Testis (tissue), 2 donors: ENCODE measurements at regions not wholly inside any gene's neighbourhood (a gene's known extent, or its start where the extent isn't known, plus 50 kb on each side); places are given as distances from the start of the nearest gene placed in this dataset.

Experiments
- POLR2A ChIP-seq: fragments of 450-650 bp; IDR thresholded peaks from one replicate; pipeline ENCODE4 v1.6.1; 2017; ENCODE audit warnings: antibody characterized with exemption, mild to moderate bottlenecking, moderate library complexity
- TF ChIP-seq, protein P1 (sequence below), 3 experiments: fragments of 450-650 bp in 2 of 3; fragments of 200-600 bp in 1 of 3; sonication (generic) in 1 of 3; IDR thresholded peaks; one replicate each; pipeline ENCODE4 v1.5.1; 2016 to 2019; ENCODE audit warnings: antibody characterized with exemption in 3 of 3, mild to moderate bottlenecking in 2 of 3, moderate library complexity in 1 of 3

DNA sequence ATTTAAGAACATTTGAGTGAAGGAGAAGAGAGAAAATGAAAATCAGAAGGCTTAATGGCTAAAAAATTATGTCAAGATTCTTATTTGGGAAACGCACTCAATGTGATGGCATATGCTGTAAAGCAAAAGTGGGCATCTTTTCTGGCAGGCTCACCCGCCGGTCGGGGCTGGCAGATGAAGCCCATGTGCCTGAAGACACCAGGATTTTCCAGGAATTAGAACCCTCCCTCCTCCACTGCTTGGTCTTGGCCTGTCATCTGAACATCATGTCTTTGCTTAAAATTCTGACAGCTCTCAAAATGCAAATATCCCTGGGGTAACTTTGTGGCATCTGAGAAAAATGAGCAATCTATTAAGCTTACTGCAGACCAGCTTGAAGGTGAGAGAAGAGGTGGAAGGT lies 337.9 kb downstream of the IRX1 start:
- TF ChIP-seq POLR2A = no peak
- TF ChIP-seq, protein P1, sequence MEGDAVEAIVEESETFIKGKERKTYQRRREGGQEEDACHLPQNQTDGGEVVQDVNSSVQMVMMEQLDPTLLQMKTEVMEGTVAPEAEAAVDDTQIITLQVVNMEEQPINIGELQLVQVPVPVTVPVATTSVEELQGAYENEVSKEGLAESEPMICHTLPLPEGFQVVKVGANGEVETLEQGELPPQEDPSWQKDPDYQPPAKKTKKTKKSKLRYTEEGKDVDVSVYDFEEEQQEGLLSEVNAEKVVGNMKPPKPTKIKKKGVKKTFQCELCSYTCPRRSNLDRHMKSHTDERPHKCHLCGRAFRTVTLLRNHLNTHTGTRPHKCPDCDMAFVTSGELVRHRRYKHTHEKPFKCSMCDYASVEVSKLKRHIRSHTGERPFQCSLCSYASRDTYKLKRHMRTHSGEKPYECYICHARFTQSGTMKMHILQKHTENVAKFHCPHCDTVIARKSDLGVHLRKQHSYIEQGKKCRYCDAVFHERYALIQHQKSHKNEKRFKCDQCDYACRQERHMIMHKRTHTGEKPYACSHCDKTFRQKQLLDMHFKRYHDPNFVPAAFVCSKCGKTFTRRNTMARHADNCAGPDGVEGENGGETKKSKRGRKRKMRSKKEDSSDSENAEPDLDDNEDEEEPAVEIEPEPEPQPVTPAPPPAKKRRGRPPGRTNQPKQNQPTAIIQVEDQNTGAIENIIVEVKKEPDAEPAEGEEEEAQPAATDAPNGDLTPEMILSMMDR (IDR thresholded peaks at IDR 0.05) = no peak
